Mucosa of descending colon (tissue), 3 donors: ENCODE measurements at regions not wholly inside any gene's neighbourhood (a gene's known extent, or its start where the extent isn't known, plus 50 kb on each side); places are given as distances from the start of the nearest gene placed in this dataset.

Experiments used
- ATAC-seq: fragments of 200-7000 bp; cut with Tn5 transposase; one replicate; pipeline ENCODE4 v1.9.1; 2020; ENCODE audit warnings: mild to moderate bottlenecking, moderate library complexity
- DNase-seq, 3 donors: peaks; one replicate each; pipeline ENCODE4 v3.0.0-alpha.2; 2020
- H3K36me3 ChIP-seq: fragments of 200-600 bp; one replicate; pipeline ENCODE4 v1.8.0; 2021; ENCODE audit warnings: low read depth, mild to moderate bottlenecking
- H3K4me1 ChIP-seq: fragments of 200-600 bp; one replicate; pipeline ENCODE4 v1.8.0; 2021; ENCODE audit warnings: low read depth, mild to moderate bottlenecking
- H3K4me3 ChIP-seq: fragments of 200-600 bp; one replicate; pipeline ENCODE4 v1.8.0; 2021; ENCODE audit warnings: mild to moderate bottlenecking
- H3K9me3 ChIP-seq: fragments of 200-600 bp; one replicate; pipeline ENCODE4 v1.8.0; 2021; ENCODE audit warnings: mild to moderate bottlenecking
- CTCF ChIP-seq: fragments of 200-600 bp; IDR thresholded peaks from one replicate; pipeline ENCODE4 v1.8.0; 2022; ENCODE audit warnings: antibody characterized with exemption, mild to moderate bottlenecking
- intact Hi-C, 2 donors: fragments of 100-400 bp; cut with DNase I in 1 of 2; cut with micrococcal nuclease in 1 of 2; formaldehyde crosslinking; loops; one replicate each; pipeline versions ENCODE4 v1.11.0 to v1.11.1; 2022; cut with DNase I, micrococcal nuclease
- donor health status: DM: no; HTN: no; CAD: no; lungs with moderate emphysema.
- donor health status: DM: no; HTN: no; CAD: no.
- donor health status: DM: no; HTN: yes; CAD: no.

DNA sequence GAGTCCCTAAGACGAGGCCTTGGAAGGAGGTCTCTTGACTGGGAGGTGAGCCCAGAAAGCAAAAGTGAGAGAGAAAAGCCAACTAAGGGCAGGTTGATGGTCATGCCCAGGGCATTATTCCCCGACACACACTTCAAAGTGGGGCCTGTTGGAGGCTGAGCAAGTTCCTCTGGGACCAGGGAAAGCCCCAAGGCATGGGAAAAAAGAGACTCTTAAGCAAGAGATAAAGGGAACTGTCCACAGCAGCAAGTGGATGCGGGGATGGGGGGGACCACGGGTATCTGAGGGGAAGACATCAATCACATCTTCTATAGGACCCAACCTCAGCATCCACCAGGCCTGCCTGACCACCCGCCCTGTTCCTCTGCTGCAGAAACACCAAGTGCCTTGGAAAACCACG is 119.9 kb upstream of the MAFB start:
- TF ChIP-seq CTCF: no peak
- DNase-seq (no peak), ATAC-seq (no peak)
- no peak overlapping the region for H3K4me3 ChIP-seq
- H3K4me1 ChIP-seq: no peaks in the 10 kb centered on the region
- H3K9me3 ChIP-seq: no peaks in the 10 kb centered on the region
- intact Hi-C loops: no loop called here
- no peaks in the 10 kb centered on the region for H3K36me3 ChIP-seq

DNA sequence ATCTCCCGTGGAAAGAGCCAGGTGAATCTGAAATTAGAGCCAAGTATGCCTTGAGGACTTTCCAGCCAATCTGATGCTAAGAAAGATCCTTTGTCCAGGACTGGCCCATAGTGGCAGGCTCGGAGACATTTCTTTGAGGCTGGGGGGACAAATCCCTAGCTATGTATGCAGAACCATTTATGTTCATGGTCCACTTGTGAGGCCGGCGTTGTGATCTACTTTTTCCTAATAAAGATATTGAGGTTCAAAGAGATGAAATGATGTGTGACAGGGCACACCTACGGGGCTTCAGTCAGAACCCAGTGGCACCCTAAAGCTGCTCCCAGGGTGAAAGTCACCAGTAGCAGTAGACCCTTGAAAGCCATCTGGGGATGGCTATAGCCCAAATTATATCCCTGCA is 120.3 kb upstream of the MAFB start:
- TF ChIP-seq CTCF: no peak
- Histone ChIP-seq H3K4me3 (no peak overlapping the region), H3K36me3 (no peaks in the 10 kb centered on the region), H3K4me1 (no peaks in the 10 kb centered on the region), H3K9me3 (no peaks in the 10 kb centered on the region)
- DNase-seq (no peak), ATAC-seq (no peak)
- intact Hi-C loops: no loop called here

- H3K9me3 ChIP-seq: no peaks in the 10 kb centered on the region
- intact Hi-C loops: no loop called here
- DNase-seq (no peak), ATAC-seq (no peak)
- H3K4me3 ChIP-seq: no peak overlapping the region
- no peak for TF ChIP-seq CTCF
- H3K36me3 ChIP-seq: no peaks in the 10 kb centered on the region
- H3K4me1 ChIP-seq: no peaks in the 10 kb centered on the region
Measured at GRCh38 chr20:40810332-40811000, 121.4 kb upstream of the MAFB start.

DNA sequence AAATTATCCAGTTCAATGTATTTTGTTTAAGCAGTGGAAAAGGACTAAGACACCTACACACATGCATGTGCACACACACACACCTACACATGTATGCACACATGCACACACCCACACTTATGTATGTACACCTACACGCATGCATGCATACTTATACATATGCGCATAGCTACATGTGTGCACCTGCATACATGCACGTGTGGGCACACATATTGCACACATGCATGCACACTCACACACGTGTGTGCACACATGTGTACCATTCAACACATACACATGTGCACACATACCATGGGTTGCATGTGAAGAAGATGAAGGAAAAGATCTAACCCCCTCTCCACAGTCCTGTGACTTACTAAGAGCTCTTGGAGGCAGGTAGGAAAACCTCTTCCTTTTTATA is 122.0 kb upstream of the MAFB start:
- intact Hi-C loops: no loop called here
- Histone ChIP-seq H3K36me3 (no peaks in the 10 kb centered on the region), H3K4me3 (no peak overlapping the region), H3K4me1 (no peaks in the 10 kb centered on the region), H3K9me3 (no peaks in the 10 kb centered on the region)
- TF ChIP-seq CTCF: no peak
- DNase-seq: no peak
- ATAC-seq: no peak

DNA sequence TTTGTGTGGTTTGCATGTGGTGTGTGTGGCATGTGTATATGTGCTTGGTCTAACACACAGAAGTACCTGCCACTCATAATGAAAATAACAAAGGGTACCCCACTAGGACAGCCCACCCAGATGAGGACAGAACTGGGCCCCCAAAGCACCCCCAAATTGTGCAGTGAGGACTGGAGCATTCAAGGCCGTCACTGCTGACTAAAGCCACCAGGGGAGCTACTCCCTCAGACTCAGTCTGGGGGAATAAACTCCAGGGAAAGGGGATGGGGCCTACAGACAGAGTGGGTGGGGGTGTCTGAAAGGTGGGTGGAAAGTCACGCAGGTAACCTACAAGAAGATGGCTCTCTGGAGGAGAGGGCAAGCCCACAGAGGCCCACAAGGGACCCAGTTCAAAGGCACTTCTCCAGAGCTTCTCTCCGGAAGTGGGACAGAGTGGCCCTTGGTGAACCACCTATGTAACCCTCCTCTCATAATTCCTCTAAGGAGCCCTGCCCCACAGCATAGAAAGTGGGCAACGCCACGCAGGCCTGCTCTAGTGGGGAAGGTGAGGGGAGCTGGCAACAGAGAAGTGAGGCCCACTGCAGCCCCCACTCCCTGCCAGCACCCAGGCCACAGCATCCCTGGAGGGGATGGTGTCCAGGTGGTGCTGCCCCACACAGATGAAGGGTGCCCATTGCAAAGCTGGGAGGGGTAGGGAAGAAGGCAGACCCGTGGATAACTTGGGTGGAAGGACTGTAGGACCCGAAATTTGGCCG is 122.8 kb upstream of the MAFB start:
- no peak for TF ChIP-seq CTCF
- DNase-seq: no peak
- H3K4me3 ChIP-seq: no peak overlapping the region
- no peaks in the 10 kb centered on the region for H3K9me3 ChIP-seq
- intact Hi-C loops: no loop called here
- H3K36me3 ChIP-seq: no peaks in the 10 kb centered on the region
- no peak for ATAC-seq
- no peaks in the 10 kb centered on the region for H3K4me1 ChIP-seq
